Tibial artery (tissue), 4 donors: ENCODE measurements at regions not wholly inside any gene's neighbourhood (a gene's known extent, or its start where the extent isn't known, plus 50 kb on each side); places are given as distances from the start of the nearest gene placed in this dataset.

Experiments
- DNase-seq, 2 donors: peaks; one replicate each; pipeline ENCODE4 v3.0.0-alpha.2; 2019
- H3K27ac ChIP-seq, 2 donors: fragments of 200-600 bp; sonication (generic) in 1 of 2; 1 replicate in 1 of 2; 2 replicates in 1 of 2; pipeline ENCODE4 v1.5.1; 2018 to 2019; ENCODE audit warnings: mild to moderate bottlenecking in 1 of 2
- H3K27me3 ChIP-seq, 2 donors: fragments of 200-600 bp; sonication (generic) in 1 of 2; one replicate each; pipeline versions ENCODE4 v1.5.1 to v1.6.0; 2016 to 2019
- H3K36me3 ChIP-seq, 3 donors: fragments of 200-600 bp; sonication (generic) in 2 of 3; one replicate each; pipeline ENCODE4 v1.5.1; 2016 to 2019; ENCODE audit warnings: mild to moderate bottlenecking in 2 of 3
- H3K4me1 ChIP-seq, 4 donors: fragments of 200-600 bp; sonication (generic) in 2 of 4; 1 replicate in 3 of 4; 2 replicates in 1 of 4; pipeline ENCODE4 v1.5.1; 2016 to 2019
- H3K4me3 ChIP-seq, 2 donors: fragments of 200-600 bp; sonication (generic) in 1 of 2; 1 replicate in 1 of 2; 2 replicates in 1 of 2; pipeline ENCODE4 v1.5.1; 2018 to 2019; ENCODE audit warnings: mild to moderate bottlenecking in 2 of 2
- H3K9me3 ChIP-seq, 3 donors: fragments of 200-600 bp; sonication (generic) in 1 of 3; one replicate each; pipeline ENCODE4 v1.5.1; 2016 to 2019
- intact Hi-C: fragments of 100-400 bp; cut with DNase I; formaldehyde crosslinking; loops from one replicate; pipeline ENCODE4 v1.15.0; 2023; ENCODE audit warnings: low total_unique reads
- TF ChIP-seq, protein P1 (sequence below), 2 experiments: fragments of 200-600 bp in 1 of 2; fragments of 450-650 bp in 1 of 2; IDR thresholded peaks; one replicate each; pipeline ENCODE4 v1.5.1; 2017 to 2019; ENCODE audit warnings: antibody characterized with exemption in 2 of 2, mild to moderate bottlenecking in 1 of 2, moderate library complexity in 1 of 2

DNA sequence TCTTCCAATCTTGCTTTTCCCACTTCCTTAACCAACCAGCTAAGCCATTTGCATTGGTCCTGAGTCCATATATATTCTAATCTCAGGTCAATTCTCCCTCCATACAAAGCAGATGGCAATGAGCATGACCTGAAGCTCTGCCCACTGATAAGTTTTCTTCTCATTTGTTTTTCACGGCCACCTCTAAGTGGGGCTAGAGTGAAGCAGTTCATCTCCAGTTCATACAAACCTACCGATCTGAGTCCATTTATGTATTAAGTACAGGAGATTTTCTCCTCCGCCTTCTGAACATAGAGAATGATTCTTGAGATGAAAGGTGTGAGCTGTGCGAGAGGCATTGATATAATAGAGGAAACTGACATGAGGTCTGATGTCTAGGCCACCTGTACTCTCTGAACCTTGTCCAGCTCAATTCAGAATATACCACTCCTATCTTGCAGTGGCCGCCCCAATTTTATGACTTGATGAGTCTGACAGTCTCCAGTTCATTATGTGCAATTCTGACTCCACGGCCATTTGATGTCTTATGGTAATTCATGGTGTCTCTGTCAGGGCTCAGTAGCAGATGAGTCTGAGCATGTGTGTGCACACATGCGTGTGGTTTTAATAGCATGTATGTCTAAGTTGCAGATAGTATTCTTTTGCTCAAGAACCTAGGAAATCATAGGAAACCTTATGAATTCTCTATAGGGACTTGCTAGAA is 329.8 kb downstream of the PMP22 start:
- no peak overlapping the region for H3K4me3 ChIP-seq
- intact Hi-C loops = no loop called here

DNA sequence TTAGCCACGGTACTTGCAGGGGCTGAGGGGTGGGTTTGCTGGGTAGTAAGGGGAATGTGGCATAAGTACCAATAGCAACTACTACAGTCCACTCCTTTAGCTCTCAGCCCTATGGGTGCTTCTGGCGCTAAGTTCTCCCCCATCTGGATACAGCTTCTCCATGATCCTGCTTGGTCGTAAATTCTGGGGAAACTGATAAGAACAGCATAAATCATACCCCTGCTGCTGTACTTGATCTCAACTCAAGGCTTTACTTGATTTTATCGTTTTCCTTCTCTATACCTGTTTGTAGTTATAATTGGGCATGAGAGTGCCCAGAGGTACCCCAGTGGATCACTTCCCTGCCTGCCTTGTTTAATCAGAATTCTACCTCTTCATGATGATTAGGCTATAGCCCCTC is 331.4 kb downstream of the PMP22 start:
- Histone ChIP-seq H3K27ac (no peak overlapping the region), H3K9me3 (no peaks in the 10 kb centered on the region), H3K27me3 (no peaks in the 10 kb centered on the region), H3K4me3 (no peak overlapping the region), H3K36me3 (no peaks in the 10 kb centered on the region), H3K4me1 (no peaks in the 10 kb centered on the region)
- TF ChIP-seq, protein P1, sequence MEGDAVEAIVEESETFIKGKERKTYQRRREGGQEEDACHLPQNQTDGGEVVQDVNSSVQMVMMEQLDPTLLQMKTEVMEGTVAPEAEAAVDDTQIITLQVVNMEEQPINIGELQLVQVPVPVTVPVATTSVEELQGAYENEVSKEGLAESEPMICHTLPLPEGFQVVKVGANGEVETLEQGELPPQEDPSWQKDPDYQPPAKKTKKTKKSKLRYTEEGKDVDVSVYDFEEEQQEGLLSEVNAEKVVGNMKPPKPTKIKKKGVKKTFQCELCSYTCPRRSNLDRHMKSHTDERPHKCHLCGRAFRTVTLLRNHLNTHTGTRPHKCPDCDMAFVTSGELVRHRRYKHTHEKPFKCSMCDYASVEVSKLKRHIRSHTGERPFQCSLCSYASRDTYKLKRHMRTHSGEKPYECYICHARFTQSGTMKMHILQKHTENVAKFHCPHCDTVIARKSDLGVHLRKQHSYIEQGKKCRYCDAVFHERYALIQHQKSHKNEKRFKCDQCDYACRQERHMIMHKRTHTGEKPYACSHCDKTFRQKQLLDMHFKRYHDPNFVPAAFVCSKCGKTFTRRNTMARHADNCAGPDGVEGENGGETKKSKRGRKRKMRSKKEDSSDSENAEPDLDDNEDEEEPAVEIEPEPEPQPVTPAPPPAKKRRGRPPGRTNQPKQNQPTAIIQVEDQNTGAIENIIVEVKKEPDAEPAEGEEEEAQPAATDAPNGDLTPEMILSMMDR (IDR thresholded peaks at IDR 0.05) = no peak
- intact Hi-C loops = no loop called here
- DNase-seq = no peak

More for the DNA sequence above, 329.8 kb downstream of the PMP22 start:
- no peaks in the 10 kb centered on the region for H3K36me3 ChIP-seq
- TF ChIP-seq, protein P1 (IDR thresholded peaks at IDR 0.05) = no peak
- H3K27me3 ChIP-seq = no peaks in the 10 kb centered on the region
- H3K9me3 ChIP-seq = no peaks in the 10 kb centered on the region
- no peak for DNase-seq
- no peak overlapping the region for H3K27ac ChIP-seq
- no peaks in the 10 kb centered on the region for H3K4me1 ChIP-seq

DNA sequence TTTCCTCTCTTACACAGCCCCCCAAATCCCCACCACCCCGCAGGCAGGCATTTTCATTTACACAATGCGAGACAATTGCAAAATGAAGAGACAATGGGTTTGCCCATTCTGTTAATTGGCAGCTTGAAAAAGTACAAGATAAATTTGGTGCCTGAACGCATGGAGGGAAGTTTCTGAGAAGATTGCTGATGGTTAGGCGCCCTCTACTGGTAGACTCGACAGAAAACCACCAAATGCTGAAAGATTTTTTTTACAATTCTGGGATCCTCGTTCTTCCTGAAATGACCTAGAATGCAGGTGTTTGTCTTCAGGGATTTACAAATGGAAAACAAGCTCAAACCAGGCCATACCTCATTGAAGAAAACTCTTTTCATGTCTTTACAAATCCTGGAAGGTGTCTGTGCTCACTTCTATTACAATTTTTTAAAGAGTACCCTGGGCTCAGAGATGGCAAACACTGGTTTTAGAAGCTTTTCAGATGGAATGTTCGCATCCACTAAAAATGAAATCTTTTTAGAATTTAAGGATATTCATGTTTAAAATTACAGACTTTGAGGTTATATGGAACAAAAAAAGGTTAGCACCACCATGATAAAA is 338.5 kb downstream of the PMP22 start:
- Histone ChIP-seq H3K27ac (no peak overlapping the region), H3K4me1 (no peaks in the 10 kb centered on the region), H3K9me3 (no peaks in the 10 kb centered on the region), H3K4me3 (no peak overlapping the region), H3K36me3 (no peaks in the 10 kb centered on the region), H3K27me3 (no peaks in the 10 kb centered on the region)
- DNase-seq = peak in 1 of 2 donors; percentile 40
- TF ChIP-seq, protein P1 (IDR thresholded peaks at IDR 0.05) = peak; percentile 55 to 59
- intact Hi-C loops = loop anchor here (10.0 kb wide), 1 partner anchor 1342 kb away; no protein-coding TSS in a partner anchor

DNA sequence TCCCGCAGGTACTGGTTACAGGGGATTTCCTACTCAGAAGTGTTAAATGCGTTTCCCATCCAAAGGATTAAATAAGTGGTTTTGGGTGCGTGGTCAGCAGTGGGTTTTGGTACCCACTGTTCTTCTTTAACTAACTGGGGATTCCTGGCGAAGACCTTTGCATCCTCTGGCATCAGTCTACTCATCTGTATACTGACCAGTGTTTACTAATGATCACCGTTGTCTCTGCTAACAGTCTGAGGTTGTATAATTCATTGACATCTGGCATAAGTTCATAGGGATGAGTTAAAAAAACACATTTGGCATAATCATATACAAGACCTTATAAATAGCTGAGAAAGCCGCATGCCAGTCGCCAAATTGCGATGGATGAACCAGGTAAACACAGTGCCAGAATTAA is 339.1 kb downstream of the PMP22 start:
- Histone ChIP-seq H3K4me1 (no peaks in the 10 kb centered on the region), H3K4me3 (no peak overlapping the region), H3K9me3 (no peaks in the 10 kb centered on the region), H3K27me3 (no peaks in the 10 kb centered on the region), H3K36me3 (no peaks in the 10 kb centered on the region), H3K27ac (no peak overlapping the region)
- TF ChIP-seq, protein P1 (IDR thresholded peaks at IDR 0.05) = no peak
- DNase-seq = no peak
- intact Hi-C loops = loop anchor here (10.0 kb wide), 1 partner anchor 1341 kb away; no protein-coding TSS in a partner anchor

DNA sequence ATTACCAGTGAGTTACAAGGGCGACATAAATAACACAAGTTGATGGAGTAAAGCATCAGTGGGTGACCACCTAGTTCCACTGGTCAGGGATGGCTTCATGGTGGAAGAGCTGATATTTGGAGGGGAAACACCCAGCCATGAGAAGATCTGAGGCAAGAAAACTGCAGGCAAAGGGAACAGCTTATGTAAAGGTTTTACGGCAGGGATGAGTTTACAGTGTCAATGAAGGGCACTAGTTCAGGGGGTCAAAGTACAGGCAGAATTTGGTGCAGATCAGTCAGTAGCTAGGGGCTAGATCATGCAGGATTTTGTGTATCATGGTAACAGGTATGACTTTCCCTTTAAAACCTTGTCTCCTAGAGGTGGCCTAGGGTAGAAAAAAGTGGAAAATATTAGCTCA is 339.6 kb downstream of the PMP22 start:
- H3K9me3 ChIP-seq = no peaks in the 10 kb centered on the region
- DNase-seq = no peak
- no peaks in the 10 kb centered on the region for H3K36me3 ChIP-seq
- intact Hi-C loops = loop anchor here (10.0 kb wide), 1 partner anchor 1341 kb away; no protein-coding TSS in a partner anchor
- H3K27me3 ChIP-seq = no peaks in the 10 kb centered on the region
- no peak overlapping the region for H3K27ac ChIP-seq
- H3K4me3 ChIP-seq = no peak overlapping the region
- no peaks in the 10 kb centered on the region for H3K4me1 ChIP-seq
- TF ChIP-seq, protein P1 (IDR thresholded peaks at IDR 0.05) = no peak
